ENCODE measurements at regions not wholly inside any gene's neighbourhood (a gene's known extent, or its start where the extent isn't known, plus 50 kb on each side); places are given as distances from the start of the nearest gene placed in this dataset.
"Not testable (repeated sequence)": the region's sequence is repeated elsewhere in the genome, so short reads cannot be mapped to it uniquely, and the experiment has no call there.

DNA sequence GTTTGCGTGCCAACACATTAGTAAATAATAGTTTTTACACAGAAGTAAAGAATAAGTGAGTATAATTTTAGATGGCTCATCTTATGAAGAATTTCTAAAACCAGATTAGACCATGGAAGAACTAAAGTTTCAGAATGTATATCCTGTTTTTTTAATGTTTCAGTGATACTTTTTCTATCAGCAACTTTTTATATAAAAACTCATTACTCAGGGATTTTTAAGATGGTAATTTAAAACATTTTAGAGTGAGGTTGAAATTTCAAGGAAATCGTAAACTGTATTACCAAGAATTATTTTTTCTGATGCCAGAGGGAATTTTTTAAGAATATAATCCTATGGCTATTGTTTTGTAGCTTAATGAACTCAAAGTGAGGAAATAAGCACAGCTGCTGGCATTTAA is 128.5 kb upstream of the FANCL start:
- DNase-seq = no peak

DNA sequence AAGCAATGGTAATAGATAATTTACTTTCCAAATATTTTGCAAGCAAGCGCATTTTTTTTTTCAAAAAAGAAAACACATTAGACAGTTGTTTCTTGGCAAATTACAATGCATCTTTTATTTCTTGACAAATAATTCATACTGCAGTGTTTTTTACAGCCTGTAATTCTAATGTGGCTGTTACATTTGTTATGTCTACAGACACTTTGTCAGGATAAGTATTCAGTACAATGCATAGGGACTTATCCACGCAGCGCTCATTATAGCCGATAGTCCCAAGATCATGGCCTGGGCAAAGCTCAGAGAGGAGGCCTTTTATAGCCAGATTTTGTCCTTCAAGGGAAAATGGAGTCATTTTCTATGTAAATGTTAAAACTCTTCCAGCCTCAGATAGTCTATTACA is 123.0 kb upstream of the FANCL start:
- DNase-seq = no peak

DNA sequence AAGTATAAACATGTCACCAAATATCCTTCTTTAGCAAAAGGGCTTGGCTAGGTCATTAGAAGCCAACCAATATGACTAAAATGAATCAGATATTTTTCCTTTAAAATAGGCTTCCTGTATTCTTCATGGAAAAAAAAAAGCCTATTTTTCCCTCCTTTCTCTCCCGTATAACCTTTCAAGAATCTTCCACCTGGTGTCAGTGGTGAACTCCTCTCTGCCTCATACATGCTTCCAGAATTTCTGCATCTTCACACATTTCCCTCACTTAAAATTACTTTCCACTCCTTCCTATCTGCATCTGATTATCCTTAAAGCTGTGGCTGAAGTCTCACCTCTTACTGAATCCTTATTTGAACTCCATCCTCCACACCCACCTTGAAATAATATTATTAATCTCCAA is 116.9 kb upstream of the FANCL start:
- no peak for DNase-seq

DNA sequence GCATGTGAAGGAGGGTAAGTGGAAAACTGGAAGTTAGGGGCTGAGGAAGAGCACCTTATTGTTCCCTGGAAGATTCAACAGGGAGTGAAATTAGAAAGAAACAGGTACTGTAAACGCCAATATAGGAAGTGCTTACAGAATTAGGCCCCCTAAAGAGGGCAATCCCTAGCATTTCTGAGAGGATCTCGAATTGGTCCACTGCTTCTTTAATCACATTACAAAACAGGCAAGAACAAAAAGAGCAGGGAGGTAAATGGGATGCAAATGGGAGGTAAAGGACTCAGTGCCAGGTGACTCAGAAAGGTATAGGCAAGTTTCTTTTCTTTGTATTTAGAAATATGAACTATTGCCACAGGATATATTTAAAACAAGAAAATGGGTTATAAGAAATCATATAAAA is 116.4 kb upstream of the FANCL start:
- no peak for DNase-seq

DNA sequence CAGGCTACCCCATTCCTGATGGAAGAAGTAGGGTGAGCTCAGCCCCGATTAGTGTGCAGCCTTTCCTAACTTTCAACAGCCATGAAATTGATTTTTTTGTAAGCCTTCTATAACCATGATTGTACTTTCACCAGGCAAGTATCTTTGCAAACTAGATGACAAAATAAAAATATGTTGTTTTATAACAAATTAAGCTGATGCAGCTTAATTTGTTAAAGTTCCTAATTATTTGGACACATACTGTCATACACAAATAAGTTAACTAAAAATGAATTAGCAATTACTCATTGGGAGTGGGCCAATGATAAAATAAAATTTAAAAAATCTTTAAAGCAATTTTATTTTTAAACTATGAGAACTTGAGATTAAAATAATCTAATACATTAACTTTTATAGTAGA is 113.1 kb upstream of the FANCL start:
- no peak for DNase-seq

DNA sequence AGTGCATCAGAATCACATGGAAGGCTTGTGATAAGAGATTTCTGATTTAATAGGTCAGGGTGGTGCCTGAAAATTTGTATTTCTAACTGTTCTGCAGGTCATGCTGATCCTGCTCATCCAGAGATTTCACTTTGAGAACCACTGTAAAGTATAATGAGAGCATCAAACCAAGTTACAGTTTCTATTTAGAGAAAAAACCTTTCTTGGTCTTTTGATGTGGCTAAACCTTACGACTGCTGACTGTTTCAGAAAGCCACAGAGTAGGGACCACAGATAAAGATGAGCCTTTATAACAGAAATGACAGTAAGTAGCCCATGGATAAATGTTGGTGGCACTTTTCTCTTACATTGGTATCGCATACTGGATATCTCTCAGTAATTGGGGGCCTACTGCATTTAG is 109.4 kb upstream of the FANCL start:
- no peak for DNase-seq

DNA sequence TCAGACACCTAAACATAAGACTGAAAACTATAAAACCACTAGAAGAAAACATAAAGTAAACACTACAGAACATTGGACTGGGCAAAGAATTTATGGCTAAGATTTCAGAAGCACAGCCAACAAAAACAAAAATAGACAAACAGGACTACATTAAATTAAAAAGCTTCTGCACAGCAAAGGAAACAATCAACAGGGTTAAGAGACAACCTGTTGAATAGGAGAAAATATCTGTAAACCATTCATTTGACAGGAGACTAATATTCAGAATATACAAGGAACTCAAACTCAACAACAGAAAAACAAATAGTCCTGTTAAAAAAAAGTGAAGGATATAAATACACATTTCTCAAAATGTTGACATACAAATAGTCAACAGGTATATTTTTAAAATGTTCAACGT is 106.7 kb upstream of the FANCL start:
- no peak for DNase-seq

DNA sequence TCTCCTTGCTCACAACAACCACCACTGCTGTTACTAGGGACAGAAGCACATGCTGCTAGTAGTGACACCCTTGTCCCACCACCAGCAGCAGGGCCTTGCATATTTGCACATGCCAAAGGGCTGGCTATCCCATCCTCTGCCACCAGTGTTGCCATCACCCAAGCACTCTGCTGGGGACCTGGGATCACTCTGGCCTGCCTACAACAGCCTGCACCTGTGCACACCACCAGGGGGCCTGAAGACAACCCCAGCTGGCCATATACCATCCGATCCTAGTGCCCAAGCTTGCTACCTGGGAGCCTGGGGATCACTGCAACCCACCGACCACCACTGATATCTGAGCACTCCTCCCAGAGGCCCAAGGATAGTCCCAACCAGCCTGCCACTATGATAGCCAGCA is 99.9 kb upstream of the FANCL start:
- DNase-seq = no peak

DNA sequence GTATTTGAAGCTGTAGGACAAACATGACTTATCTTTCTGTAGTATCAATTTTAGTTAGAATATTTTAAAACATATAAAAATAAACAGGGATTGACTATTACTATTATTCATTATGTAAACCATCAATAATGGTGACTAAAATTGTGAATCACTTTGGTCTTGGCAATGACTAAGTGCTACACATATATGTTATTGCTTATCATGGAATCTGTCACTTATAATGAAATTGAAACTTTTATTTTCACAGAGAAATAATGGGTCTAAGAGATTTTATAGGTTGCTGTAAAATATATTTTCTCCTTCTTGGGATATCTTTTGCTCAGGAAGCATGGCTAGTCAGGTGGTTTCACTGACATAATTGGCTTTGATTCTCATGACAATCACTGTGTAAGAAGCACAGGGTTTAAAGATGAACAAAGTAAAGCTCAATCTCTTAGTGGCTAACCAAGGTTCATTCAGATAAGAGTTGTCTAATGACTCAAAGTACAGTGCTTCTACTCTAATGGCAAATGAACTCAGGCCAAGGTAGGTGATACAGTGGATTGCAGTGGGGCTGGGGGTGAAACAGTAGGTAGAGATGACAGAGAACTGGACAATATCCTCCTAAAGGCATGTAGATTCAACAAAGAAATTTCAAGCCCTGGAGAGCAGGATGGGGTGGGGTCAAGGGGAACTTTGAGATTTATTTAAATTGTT is 98.6 kb upstream of the FANCL start:
- DNase-seq = no peak

DNA sequence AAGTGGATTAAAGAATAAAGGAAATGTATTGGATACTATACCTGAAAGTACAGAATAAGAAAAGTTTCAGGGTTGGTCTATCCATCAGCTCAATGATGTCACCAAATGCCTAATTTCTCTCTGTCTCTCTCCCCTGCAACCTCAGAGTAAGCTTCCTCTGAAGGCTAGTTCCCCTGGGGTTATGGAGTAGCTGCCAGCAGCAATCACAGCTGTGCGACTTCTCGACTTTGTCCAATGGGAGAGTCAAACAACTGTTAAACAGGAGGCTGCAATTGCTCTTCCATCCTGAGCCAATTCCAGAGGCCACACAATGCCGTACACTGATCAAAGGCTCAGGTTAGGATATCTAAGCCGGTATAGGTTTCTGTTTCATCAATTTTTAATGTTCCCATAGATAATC is 95.3 kb upstream of the FANCL start:
- DNase-seq = no peak

DNA sequence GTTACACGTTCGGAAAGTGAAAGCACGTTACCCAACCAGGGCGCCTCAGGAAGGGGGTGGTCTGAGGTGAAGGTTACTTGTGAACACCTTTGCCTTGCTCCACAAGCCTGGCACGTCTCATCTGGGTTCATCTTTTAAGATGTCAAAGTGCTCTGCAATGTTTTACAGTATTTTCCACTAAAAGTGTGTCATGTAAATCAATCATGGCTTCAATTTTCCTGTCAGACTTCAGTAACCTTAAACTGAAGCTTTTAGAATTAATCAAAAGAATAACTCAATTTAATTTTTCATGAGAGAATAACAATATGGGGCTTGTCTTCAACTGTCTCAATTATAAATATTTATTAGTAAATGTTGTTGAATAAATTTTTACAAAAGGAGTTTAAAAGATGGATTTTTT is 93.3 kb upstream of the FANCL start:
- DNase-seq = no peak

DNA sequence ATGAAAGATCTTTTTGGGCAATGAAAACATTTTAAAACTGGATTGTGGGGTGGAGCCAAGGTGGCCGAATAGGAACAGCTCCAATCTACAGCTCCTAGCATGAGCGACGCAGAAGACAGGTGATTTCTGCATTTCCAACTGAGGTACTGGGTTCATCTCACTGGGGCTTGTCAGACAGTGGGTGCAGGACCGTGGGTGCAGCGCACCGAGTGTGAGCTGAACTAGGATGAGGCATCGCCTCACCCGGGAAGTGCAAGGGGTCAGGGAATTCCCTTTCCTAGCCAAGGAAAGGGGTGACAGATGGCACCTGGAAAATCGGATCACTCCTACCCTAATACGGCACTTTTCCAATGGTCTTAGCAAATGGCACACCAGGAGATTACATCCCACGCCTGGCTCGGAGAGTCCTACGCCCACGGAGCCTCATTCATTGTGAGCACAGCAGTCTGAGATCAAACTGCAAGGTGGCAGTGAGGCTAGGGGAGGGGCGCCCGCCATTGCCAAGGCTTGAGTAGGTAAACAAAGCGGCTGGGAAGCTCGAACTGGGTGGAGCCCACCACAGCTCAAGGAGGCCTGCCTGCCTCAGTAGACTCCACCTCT is 84.3 kb upstream of the FANCL start:
- not testable (repeated sequence) for DNase-seq

DNA sequence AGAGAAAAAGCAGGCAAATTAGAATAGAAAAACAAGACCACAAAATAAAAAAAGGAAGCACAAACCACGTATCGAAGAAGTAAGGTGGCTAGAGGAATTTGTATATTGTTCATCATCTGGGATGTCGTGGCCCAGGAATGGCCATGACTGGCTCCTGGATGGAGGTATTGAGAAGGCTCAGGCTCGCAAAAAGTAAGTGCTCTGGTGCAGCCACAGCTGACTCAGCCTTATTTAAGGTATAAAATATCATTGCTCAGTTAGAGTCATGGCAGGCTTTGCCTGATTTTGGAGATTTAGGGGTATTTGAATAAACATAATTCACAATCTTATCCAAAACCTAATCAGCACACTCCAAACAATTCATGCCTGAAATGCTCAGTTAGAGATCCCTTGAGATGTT is 78.4 kb upstream of the FANCL start:
- DNase-seq = no peak

DNA sequence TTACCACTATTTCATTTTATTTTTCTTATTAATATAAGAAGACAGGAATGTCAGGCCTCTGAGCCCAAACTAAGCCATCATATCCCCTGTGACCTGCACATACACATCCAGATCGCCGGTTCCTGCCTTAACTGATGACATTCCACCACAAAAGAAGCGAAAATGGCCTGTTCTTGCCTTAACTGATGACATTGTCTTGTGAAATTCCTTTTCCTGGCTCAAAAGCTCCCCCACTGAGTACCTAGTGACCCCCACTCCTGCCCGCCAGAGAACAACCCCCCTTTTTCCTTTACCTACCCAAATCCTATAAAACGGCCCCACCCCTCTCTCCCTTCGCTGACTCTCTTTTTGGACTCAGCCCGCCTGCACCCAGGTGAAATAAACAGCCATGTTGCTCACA is 77.8 kb upstream of the FANCL start:
- DNase-seq = not testable (repeated sequence)

DNA sequence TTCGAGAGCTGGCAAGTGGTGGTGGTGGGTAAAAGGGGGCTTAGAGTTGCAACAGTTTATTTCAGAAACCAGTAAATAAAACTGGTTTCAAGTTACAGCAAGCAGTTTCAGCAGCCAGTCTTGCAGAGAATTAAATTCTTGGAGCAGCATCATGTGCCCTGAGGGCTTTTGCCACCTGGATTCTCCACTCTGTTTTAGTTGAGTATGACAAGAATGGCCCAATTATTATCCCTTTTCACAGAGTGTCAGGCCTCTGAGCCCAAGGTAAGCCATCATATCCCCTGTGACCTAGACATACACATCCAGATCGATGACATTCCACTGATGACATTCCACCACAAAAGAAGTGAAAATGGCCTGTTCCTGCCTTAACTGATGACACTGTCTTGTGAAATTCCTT is 72.8 kb upstream of the FANCL start:
- no peak for DNase-seq

DNA sequence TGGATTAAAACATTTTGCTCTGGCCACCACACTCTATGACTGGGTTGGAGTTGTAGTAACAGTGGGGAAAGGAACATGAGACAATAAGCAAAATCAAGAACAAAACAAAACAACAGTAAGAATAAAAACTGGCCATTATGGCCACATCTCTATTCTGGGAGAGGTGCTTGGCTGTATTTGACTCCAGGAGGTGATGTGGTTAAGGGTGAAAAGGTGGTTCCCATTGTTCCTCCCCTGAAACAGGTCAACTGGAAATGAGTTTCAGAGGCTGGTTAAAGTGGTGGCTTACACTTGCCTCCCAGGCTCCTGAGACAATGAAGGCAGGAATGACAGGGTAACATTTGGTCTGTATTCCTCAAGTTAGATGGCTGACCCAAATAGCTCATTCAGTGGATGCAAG is 67.3 kb upstream of the FANCL start:
- no peak for DNase-seq

DNA sequence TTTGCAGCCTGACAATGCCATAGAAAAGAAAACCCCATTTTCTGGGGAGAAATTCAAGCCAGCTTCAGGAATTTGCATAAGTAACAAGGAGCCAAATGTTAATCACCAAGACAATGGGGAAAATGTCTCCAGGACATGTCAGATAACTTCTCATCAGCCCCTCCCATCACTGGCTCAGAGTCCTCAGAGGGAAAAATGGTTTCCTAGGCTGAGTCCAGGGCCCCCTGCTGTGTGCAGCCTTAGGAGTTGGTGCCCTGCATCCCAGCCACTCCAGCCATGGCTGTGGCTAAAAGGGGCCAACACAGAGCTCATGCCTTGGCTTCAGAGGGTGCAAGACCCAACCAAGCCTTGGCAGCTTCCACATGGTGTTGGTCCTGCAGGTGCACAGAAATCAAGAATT is 63.7 kb upstream of the FANCL start:
- no peak for DNase-seq

DNA sequence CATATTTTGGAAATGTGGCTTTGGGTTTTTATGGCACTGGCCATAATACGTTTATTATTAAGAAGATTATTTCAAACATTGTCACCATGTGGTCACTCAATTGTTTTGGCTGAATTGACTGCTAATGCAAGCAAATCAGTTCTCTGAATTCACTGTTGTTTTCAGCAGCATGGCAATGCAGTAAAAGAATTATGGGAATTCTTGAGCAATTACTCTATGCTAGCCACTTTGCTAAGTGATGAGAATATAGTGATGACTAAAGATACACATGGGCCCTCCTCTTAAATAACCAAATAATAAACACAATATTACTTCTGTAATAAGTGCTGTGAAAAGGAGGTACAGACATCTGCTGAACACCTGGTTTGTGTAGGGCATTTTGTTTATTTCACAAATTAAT is 58.0 kb upstream of the FANCL start:
- no peak for DNase-seq

DNA sequence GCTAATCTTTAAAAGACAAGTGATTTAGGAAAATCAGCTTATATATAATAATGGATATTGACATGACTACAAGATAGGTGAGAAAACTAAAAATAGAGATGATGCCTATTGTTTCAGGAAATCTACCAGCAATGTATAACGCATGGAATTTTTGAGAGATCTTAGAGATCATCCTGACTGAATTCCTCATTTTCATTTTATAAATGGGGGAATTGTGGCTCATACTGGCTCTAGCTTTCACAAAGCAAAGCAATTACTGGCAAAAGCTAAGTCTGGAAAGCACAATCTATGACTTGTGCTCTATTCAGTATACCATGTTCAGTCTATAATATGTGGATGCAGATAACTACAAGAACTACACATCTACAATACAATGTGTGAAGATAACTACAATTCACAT is 51.9 kb upstream of the FANCL start:
- no peak for DNase-seq

DNA sequence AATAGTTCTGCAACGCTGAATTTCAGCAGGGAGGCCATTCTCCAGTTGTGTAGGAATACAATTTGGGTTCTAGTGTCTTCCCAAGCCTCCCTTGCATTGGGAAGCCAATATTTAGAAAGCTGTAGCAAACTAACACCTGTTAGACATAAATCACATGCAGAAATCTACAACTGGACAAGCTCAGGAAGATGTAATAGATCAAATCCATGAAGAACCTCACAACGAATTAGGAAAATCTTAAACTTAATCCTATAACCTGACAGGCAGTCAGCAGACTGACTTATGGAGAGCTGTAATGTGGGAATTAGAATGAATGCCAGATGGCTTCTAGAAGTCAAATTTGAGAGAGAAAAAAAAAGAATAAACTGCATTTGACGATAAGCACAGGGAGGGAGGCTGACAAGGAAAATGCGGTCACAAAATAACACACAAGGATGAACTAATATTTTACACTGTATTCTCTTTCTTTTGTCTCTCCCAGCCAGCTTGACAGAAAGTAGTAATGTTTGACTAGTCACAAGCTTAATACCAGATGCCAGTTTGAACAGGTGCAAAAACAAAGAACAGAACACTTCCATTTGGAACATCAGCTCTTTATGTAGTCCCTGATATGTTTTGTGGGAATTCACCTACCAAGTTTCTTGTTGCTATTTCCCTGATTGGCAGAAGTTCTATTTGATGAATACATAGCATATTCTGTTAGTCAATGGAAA is 50.8 kb upstream of the FANCL start:
- peak; percentile 3 for DNase-seq
